Neural cell (in vitro differentiated cells): ENCODE measurements at regions not wholly inside any gene's neighbourhood (a gene's known extent, or its start where the extent isn't known, plus 50 kb on each side); places are given as distances from the start of the nearest gene placed in this dataset.
A peak's percentile ranks its signal among the peaks of the same experiment; 100 is the strongest.

Experiments
- H2AFZ ChIP-seq: fragments of 200-600, 300-800 bp; sonication (generic), shearing (Covaris generic); 2 replicates; pipeline ENCODE4 v1.6.0; 2014; ENCODE audit warnings: low read depth, mild to moderate bottlenecking, antibody characterized with exemption, low read length, moderate library complexity
- H3F3A ChIP-seq: fragments of 200-600 bp; shearing (Covaris generic); 2 replicates; pipeline ENCODE4 v1.6.1; 2016; ENCODE audit warnings: mild to moderate bottlenecking, moderate library complexity, mixed read lengths, antibody characterized with exemption, low read length; ENCODE audit not compliant: insufficient read depth, poor library complexity, severe bottlenecking
- H3K27ac ChIP-seq: fragments of 200-600, 300-800 bp; sonication (generic), shearing (Covaris generic); 2 replicates; pipeline ENCODE4 v1.5.1; 2014; ENCODE audit warnings: mild to moderate bottlenecking, low read length, moderate library complexity
- H3K27me3 ChIP-seq: fragments of 300-800, 200-600 bp; sonication (generic), shearing (Covaris generic); 2 replicates; pipeline ENCODE4 v1.6.0; 2014; ENCODE audit warnings: mild to moderate bottlenecking, low read depth, low read length, moderate library complexity; ENCODE audit not compliant: insufficient read depth
- H3K36me3 ChIP-seq: fragments of 300-800, 200-600 bp; sonication (generic), shearing (Covaris generic); 2 replicates; pipeline ENCODE4 v1.5.1; 2014; ENCODE audit warnings: mild to moderate bottlenecking, antibody characterized with exemption, low read length, moderate library complexity; ENCODE audit not compliant: insufficient read depth
- H3K4me2 ChIP-seq: fragments of 300-800, 200-600 bp; sonication (generic), shearing (Covaris generic); 2 replicates; pipeline ENCODE4 v1.6.0; 2014; ENCODE audit warnings: mild to moderate bottlenecking, low read length
- H3K4me3 ChIP-seq: fragments of 300-800, 200-600 bp; sonication (generic), shearing (Covaris generic); 2 replicates; pipeline ENCODE4 v1.5.1; 2014; ENCODE audit warnings: mild to moderate bottlenecking, low read length, moderate library complexity
- H3K79me2 ChIP-seq: fragments of 200-600 bp; shearing (Covaris generic); replicated peaks from 2 replicates; pipeline ENCODE4 v1.6.0; 2014; ENCODE audit warnings: mild to moderate bottlenecking, low read length, moderate library complexity; ENCODE audit not compliant: insufficient read depth
- H3K9ac ChIP-seq: fragments of 300-800, 200-600 bp; sonication (generic), shearing (Covaris generic); 2 replicates; pipeline ENCODE4 v1.6.1; 2016; ENCODE audit warnings: mild to moderate bottlenecking, low read length, mixed read lengths
- H3K9me2 ChIP-seq: fragments of 200-600 bp; shearing (Covaris generic); 2 replicates; pipeline ENCODE4 v1.6.1; 2016; ENCODE audit warnings: mild to moderate bottlenecking, low read length, mixed read lengths; ENCODE audit not compliant: insufficient read depth
- H3K9me3 ChIP-seq: fragments of 200-600, 300-800 bp; sonication (generic), shearing (Covaris generic); 2 replicates; pipeline ENCODE4 v1.6.1; 2016; ENCODE audit warnings: mild to moderate bottlenecking, mixed run types, low read length, moderate library complexity, mixed read lengths
- H4K20me1 ChIP-seq: fragments of 200-600 bp; shearing (Covaris generic); 2 replicates; pipeline ENCODE4 v1.6.1; 2016; ENCODE audit warnings: mild to moderate bottlenecking, mixed run types; ENCODE audit not compliant: insufficient read depth
- CTCF ChIP-seq: fragments of 450-650 bp; IDR thresholded peaks from 2 replicates; pipeline ENCODE4 v1.5.1; 2014; ENCODE audit warnings: antibody characterized with exemption, mild to moderate bottlenecking, moderate library complexity; ENCODE audit not compliant: poor library complexity, severe bottlenecking
- EP300 ChIP-seq: fragments of 450-650 bp; conservative IDR thresholded peaks from 2 replicates; pipeline ENCODE4 v1.6.1; 2014; ENCODE audit warnings: antibody characterized with exemption, mild to moderate bottlenecking, moderate library complexity; ENCODE audit not compliant: poor library complexity, severe bottlenecking
- EZH2 ChIP-seq: fragments of 200-600, 300-800 bp; shearing (Covaris generic), sonication (generic); IDR thresholded peaks from 2 replicates; pipeline ENCODE4 v1.6.1; 2014; ENCODE audit warnings: antibody characterized with exemption, low read length, borderline replicate concordance, mild to moderate bottlenecking; ENCODE audit not compliant: insufficient read depth, poor library complexity, severe bottlenecking
- MXI1 ChIP-seq: fragments of 450-650 bp; conservative IDR thresholded peaks from 2 replicates; pipeline ENCODE4 v1.6.1; 2014; ENCODE audit warnings: antibody characterized with exemption, mild to moderate bottlenecking; ENCODE audit not compliant: poor library complexity, severe bottlenecking
- POLR2AphosphoS5 ChIP-seq: IDR thresholded peaks from 2 replicates; pipeline ENCODE4 v1.6.1; 2012
- RAD21 ChIP-seq: fragments of 450-650 bp; conservative IDR thresholded peaks from 2 replicates; pipeline ENCODE4 v1.6.1; 2014; ENCODE audit warnings: antibody characterized with exemption, mild to moderate bottlenecking, moderate library complexity
- REST ChIP-seq: IDR thresholded peaks from 2 replicates; pipeline ENCODE4 v1.6.1; 2012; ENCODE audit warnings: borderline replicate concordance
- SMC3 ChIP-seq: fragments of 450-650 bp; conservative IDR thresholded peaks from 2 replicates; pipeline ENCODE4 v1.6.1; 2014; ENCODE audit warnings: antibody characterized with exemption, mild to moderate bottlenecking, moderate library complexity; ENCODE audit not compliant: poor library complexity
- TAF1 ChIP-seq: IDR thresholded peaks from 2 replicates; pipeline ENCODE4 v1.6.1; 2012; ENCODE audit warnings: low read depth

GRCh38 chr4:67055319-67055718, 490.0 kb downstream of the CENPC start:
- no peaks in the 10 kb centered on the region for H3K79me2 ChIP-seq
- H3K36me3 ChIP-seq, result no peaks in the 10 kb centered on the region
- H3K9me2 ChIP-seq, result no peaks in the 10 kb centered on the region
- H3K27ac ChIP-seq, result no peak overlapping the region
- H3K4me3 ChIP-seq, result no peak overlapping the region
- H3K9me3 ChIP-seq, result no peaks in the 10 kb centered on the region
- H3K9ac ChIP-seq, result no peak overlapping the region
- H3K4me2 ChIP-seq, result no peak overlapping the region
- H4K20me1 ChIP-seq, result no peaks in the 10 kb centered on the region
- TF ChIP-seq EP300, result peak; percentile 25
- no peak for TF ChIP-seq CTCF
- no peak for TF ChIP-seq POLR2AphosphoS5
- no peak for TF ChIP-seq RAD21
- no peak for TF ChIP-seq EZH2
- TF ChIP-seq SMC3, result no peak
- TF ChIP-seq MXI1, result no peak
- H3F3A ChIP-seq, result no peaks in the 10 kb centered on the region
- no peaks in the 10 kb centered on the region for H3K27me3 ChIP-seq
- no peak overlapping the region for H2AFZ ChIP-seq

GRCh38 chr4:67054896-67055295, 490.4 kb downstream of the CENPC start:
- Histone ChIP-seq H3K9ac (no peak overlapping the region), H3K79me2 (no peaks in the 10 kb centered on the region), H2AFZ (no peak overlapping the region), H4K20me1 (no peaks in the 10 kb centered on the region), H3K4me2 (no peak overlapping the region), H3K9me3 (no peaks in the 10 kb centered on the region), H3K27ac (no peak overlapping the region), H3F3A (no peaks in the 10 kb centered on the region), H3K27me3 (no peaks in the 10 kb centered on the region), H3K4me3 (no peak overlapping the region), H3K9me2 (no peaks in the 10 kb centered on the region), H3K36me3 (no peaks in the 10 kb centered on the region)
- no peak for TF ChIP-seq SMC3
- TF ChIP-seq RAD21, result no peak
- no peak for TF ChIP-seq CTCF
- TF ChIP-seq TAF1, result no peak

- no peak overlapping the region for H2AFZ ChIP-seq
- H3K9ac ChIP-seq, result no peak overlapping the region
- TF ChIP-seq EZH2, result no peak
- no peak for TF ChIP-seq CTCF
- TF ChIP-seq RAD21, result no peak
- no peak for TF ChIP-seq POLR2AphosphoS5
- no peak for TF ChIP-seq REST
- no peak for TF ChIP-seq TAF1
- TF ChIP-seq MXI1, result no peak
- no peak for TF ChIP-seq EP300
- no peak for TF ChIP-seq SMC3
- H3K36me3 ChIP-seq, result no peaks in the 10 kb centered on the region
- H3F3A ChIP-seq, result no peaks in the 10 kb centered on the region
- H3K79me2 ChIP-seq, result no peaks in the 10 kb centered on the region
- no peak overlapping the region for H3K4me3 ChIP-seq
- H4K20me1 ChIP-seq, result no peaks in the 10 kb centered on the region
- H3K4me2 ChIP-seq, result no peak overlapping the region
- H3K9me2 ChIP-seq, result no peaks in the 10 kb centered on the region
- no peaks in the 10 kb centered on the region for H3K9me3 ChIP-seq
- no peak overlapping the region for H3K27ac ChIP-seq
- no peaks in the 10 kb centered on the region for H3K27me3 ChIP-seq
These were observed 492.3 kb downstream of the CENPC start for GRCh38 chr4:67052814-67053675.
